Stimulated activated CD4-positive, alpha-beta T cell treated with anti-CD3 and anti-CD28 coated beads, Interleukin-12 subunit alpha, Interleukin-12 subunit beta, amount 100 ng/mL, for 48 hours (primary cell): ENCODE measurements at regions not wholly inside any gene's neighbourhood (a gene's known extent, or its start where the extent isn't known, plus 50 kb on each side); places are given as distances from the start of the nearest gene placed in this dataset.
"Not testable (repeated sequence)": the region's sequence is repeated elsewhere in the genome, so short reads cannot be mapped to it uniquely, and the experiment has no call there.

Source experiments
- DNase-seq, 3 donors: peaks; one replicate each; pipeline ENCODE4 v3.0.0-alpha.2; 2020; ENCODE audit warnings: low read depth in 2 of 3, low spot score in 1 of 3

- DNase-seq: no peak
Observed at GRCh38 chr3:178345944-178346343, 190.3 kb upstream of the KCNMB2 start.

GRCh38 chr3:178348561-178349217 lies 187.5 kb upstream of the KCNMB2 start:
- not testable (repeated sequence) for DNase-seq

DNA sequence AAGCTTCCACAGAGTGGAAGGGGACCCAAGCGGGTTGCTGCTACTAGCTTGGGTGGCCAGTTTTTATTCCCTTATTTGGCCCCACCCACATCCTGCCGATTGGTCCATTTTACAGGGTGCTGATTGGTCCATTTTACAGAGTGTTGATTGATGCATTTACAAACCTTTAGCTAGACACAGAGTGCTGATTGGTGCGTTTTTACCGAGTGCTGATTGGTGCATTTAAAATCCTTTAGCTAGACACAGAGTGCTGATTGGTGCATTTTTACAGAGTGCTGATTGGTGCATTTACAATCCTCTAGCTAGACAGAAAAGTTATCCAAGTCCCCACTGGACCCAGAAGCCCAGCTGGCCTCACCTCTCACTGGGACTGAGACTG lies 187.0 kb upstream of the KCNMB2 start:
- DNase-seq: not testable (repeated sequence)

DNA sequence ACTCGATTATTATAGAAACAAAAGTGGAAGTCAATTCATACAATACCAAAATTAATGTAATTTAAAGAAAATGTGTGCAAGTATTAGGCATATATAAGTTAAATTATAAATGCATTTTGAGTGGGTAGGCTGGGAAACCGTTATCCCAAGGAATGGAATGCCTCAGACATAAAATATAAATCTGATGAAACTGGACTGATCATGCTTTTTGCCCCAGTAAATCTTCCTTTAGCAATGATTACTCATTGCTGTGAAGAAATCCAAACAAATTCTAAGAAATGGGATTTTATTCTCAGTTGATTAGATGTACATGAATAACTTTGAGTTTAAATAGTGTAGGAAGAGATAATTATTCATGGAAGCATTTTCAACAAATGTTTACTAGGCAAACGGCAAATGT lies 185.5 kb upstream of the KCNMB2 start:
- no peak for DNase-seq

DNA sequence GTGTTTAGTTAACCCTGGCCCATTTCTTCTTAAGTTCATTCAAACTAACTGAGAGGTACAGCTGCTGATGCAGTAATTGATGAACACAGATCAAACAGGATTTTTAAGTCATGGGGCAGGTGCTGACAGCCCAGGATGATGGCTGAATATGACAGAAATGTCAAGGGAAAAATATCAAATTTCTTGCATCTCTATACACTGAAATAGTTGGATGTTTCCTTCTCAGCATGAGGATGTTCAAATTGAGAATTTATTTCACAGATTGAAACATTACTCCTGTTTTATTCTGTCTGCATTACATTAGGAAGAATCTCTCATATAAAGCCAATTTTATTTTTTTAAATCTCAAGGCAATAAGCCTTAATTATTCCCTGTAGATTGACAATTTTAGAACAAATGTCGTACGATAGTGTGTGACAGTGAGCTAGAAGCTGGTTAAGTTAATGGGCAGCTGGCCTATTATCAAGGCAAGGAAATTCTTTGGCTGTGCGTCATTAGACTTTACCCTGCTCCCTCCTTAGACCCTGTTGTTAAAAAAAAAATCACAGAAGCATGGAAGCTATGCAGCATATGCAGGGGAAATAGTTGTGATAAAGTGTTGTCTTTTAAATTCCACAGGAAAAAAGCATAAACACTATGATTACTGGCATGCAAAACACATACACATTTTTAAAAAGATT lies 183.8 kb upstream of the KCNMB2 start:
- no peak for DNase-seq

GRCh38 chr3:178353006-178353694 lies 183.1 kb upstream of the KCNMB2 start:
- no peak for DNase-seq

- no peak for DNase-seq
Observed at GRCh38 chr3:178359728-178360127, 176.5 kb upstream of the KCNMB2 start.

DNA sequence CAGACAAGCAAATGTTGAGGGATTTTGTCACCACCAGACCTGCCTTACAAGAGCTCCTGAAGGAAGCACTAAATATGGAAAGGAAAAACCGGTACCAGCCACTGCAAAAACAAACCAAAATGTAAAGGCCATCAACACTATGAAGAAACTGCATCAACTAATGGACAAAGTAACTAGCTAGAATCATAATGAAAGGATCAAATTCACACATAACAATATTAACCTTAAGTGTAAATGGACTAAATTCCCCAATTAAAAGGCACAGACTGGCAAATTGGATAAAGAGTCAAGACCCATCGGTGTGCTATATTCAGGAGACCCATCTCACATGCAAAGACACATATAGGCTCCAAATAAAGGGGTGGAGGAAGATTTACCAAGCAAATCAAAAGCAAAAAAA lies 173.2 kb upstream of the KCNMB2 start:
- not testable (repeated sequence) for DNase-seq

- DNase-seq: no peak
Observed at GRCh38 chr3:178367817-178368617, 168.2 kb upstream of the KCNMB2 start.

DNA sequence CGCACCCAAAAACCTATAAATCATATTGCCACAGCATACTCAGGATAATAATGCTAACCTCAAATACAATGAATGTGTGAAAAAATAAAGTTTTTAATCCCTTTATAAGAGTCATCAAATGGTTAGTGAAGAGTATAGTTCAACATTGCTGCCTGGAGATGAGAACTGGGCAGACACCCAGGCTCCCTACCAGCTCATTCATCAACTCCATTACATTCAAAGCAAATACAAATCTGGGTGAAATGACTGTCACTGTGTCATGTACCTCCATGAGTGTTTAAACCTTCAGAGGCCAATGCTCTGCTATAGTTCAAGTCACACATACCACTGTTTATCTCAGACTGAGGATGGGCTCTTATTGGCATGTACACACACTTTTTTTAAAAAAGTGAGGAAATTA lies 167.2 kb upstream of the KCNMB2 start:
- no peak for DNase-seq

DNA sequence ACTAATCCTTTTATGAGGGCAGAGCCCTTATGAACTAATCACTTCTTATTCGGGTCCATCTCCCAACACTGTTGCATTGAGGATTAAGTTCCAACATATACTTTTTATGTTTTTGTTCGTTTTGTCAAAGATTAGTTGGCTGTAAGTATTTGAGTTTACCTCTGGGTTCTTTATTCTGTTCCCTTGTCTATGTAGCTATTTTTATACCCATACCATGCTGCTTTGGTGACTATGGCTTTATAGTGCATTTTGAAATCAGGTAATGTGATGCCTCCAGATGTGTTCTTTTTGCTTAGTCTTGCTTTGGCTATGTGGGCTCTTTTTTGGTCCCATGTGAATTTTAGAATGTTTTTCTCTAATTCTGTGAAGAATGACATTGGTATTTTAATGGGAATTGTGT lies 166.4 kb upstream of the KCNMB2 start:
- no peak for DNase-seq

DNA sequence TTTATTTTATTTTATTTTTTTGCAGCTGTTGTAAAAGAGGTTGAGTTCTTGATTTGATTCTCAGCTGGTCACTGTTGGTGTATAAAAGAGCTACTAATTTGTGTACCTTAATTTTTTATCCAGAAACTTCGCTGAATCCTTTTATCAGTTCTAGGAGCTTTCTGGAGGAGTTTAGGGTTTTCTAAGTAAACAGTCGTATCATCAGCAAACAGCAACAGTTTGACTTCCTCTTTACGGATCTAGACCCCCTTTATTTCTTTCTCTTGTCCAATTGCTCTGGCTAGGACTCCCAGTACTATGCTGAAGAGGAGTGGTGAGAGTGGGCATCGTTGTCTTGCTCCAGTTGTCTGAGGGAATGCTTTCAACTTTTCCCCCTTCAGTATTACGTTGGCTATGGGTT lies 165.8 kb upstream of the KCNMB2 start:
- no peak for DNase-seq

DNA sequence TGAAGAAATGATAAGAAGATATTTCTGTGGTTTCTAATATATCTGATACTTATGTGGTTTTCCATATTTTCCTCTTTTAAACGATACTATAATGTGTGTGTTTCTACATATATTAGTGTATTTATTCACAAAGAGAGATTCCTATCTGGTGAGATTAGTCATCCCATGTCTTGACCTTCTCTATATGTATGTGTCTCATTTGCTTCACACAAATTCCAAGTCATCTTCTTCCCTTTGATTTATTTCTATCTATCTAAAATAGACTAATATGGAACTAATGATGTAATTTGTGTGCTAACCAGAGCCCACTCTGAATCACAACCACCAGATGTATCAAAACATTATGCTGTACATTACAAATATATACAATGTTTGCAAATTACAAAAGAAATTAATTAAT lies 154.7 kb upstream of the KCNMB2 start:
- DNase-seq: no peak

DNA sequence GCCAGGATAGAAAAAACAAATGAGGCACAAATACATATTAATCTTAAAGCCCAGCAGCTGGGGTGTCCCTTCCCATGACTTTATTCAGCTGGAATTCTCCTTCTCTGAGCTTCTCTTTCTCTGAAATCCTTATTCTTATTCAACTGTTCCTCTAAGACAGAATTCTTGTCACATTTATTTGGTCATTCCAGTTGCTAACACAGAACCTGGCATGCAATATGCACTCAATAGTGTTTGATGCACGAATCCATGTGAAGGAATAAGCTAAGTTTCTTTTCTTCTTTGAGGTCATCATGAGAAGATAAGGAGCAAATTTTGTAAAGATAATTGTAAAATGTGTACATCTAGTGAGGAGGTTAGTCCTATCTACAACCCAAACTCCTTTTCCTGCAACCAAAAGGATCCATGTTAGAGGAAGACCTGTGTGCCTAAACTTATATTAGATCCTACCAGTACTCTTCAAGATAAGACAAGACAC lies 154.2 kb upstream of the KCNMB2 start:
- no peak for DNase-seq

DNA sequence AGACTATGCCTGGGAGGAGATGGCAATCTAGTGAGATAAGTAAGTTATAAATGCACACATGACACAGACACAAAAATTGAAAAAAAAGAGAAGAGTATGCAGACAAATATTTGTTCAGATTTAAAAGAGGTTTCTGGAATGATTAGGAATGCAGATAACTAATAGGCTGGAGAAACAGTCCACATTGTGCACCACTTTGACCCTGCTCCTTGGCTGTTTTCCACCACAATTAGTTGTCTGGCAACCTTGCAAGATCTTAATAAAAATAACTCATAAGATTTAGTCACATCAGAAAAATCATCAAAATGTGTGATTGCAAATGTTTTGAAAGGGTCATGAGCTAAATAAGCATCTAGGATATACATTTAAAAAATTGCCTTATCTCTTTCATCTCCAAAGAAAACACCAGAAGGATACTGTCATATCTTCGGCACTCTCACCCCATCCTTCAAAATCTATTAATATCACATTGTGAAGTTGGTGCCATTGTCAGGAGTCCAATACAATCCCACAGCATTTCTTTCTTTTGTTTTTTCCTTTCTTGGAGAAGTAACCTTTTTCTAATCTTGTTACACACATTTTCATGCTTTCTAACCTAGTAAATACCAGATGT lies 153.7 kb upstream of the KCNMB2 start:
- DNase-seq: no peak

DNA sequence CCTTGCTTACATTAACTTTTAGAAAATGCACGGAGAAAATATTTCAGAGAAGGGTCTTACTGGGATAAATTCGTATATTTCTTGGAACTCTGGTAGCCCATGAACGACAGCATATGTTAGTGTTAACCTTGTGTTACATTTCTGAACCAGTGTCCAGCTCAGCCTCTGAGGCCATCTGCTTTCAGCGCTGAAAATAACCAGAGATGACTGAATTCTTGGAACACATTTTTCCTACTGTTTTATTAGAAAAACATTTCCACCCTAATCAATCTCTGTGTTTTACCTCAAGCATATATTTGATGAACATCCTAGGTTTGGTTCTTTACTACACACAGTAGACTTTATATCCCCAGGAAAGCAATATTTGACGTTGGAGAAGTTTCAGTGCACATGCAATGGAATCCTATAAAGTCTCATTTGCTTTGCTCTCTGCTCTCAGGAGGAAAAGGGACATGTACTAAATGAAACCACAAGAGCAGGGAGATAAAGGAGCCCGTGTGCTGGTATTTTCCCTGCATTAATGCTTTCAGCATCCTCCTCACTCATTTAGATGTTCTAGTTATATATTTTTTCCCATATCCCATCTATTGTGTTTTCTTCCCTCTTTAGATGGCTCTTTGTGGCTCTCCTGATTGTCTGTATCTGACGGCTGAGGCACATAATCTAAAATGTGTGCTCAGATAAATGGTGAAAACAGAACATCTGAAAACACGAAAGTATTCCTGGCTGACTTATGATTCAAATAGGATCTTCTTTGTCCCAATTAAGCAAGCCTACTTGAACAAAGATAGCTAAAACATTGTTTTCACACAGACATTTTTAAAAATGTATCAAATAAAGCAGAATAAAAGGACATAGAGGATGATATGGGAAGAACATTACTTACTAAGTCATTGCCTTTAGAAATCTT lies 151.7 kb upstream of the KCNMB2 start:
- no peak for DNase-seq

DNA sequence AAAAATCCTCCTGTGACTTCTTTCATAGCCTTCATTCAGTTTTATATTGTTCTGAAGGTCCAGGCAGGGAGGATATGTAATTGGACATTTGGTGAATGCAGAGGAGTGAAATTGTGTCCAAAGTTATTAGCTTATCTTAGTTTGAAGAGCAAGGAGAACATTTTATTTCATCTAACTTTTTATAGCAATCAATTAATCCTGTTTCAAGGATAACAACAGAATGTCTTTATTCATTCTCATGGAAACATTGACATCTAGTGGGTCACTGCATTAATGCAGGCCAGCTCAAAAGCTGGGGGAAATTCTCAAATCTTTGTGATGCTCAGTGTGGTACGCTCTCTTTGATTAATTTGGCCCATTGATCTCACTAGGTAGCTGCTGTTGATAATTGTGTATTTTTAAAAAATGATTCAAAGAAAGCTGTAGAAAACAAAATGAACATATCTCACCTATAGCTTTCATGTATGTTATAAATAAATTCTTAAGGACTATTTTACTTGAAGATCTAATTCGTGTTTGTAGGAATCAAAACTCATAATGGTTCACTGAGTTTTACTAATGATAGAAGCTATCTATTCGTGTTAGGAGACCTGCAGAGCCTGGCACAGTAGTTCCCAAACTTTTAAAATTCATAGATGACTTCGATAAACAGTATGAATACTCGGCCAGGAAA lies 150.8 kb upstream of the KCNMB2 start:
- peak in 2 of 3 donors; percentile 1 to 32 for DNase-seq

- no peak for DNase-seq
Observed at GRCh38 chr3:178386401-178386800, 149.8 kb upstream of the KCNMB2 start.

DNA sequence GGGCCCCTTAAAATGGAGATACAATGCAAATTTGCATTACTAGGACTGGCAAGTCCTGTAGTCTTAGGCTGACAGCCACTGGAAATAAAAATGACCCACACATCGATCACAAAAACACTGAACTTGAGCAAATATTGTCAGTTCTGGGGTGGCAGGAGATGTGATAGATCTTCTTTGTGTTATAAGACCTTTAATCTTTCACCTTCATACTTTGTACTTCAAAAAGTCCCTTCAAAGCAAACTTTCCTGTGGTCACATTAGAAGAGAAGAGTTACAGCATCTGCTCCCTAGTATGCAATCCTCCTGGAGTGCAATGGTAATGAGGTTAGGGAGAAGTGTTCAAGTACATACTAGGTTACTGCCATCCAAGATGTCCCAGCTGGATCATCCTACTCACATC lies 149.4 kb upstream of the KCNMB2 start:
- no peak for DNase-seq

- no peak for DNase-seq
Observed at GRCh38 chr3:178388473-178388872, 147.8 kb upstream of the KCNMB2 start.
